ENCODE measurements at regions not wholly inside any gene's neighbourhood (a gene's known extent, or its start where the extent isn't known, plus 50 kb on each side); places are given as distances from the start of the nearest gene placed in this dataset.

DNA sequence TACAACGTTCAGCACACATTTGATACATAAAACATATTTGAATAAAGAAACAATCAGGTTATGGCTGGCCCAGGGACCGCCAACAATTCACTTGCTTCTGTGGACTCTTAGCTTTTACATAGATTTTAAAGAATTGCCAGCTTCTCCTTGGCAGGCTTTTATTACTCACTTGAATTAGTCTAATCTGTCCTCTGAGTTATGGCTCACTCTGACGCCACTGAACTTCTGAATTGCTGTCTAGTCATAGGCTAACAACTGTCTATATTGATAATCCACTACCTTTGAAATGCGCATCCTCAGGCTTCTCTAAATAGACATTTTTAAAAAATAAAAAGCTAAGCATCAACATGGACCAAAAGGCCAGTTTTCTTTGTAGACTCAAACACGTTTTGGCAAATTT, 317.4 kb upstream of the SGCD start:
- H3K9me1 ChIP-seq (ENCODE audit: control insufficient read depth, insufficient read depth, low read length): no peaks in the 10 kb centered on the region
- POLR2A ChIA-PET: no interaction called here

More for the DNA sequence above, 317.4 kb upstream of the SGCD start:
- H3K4me3 ChIP-seq: no peak overlapping the region
- no peak overlapping the region for H2AFZ ChIP-seq (ENCODE audit: low read depth, low read length)
- H3K36me3 ChIP-seq (ENCODE audit: control insufficient read depth, insufficient read depth, low read length): no peaks in the 10 kb centered on the region
- H3K4me1 ChIP-seq (replicated peaks in 1 of 2; ENCODE audit: control insufficient read depth in 2 of 2, insufficient read depth in 2 of 2, low read length in 2 of 2): no peaks in the 10 kb centered on the region
- WGBS (ENCODE audit: insufficient coverage, low coverage, missing lambda C conversion rate): 2% methylated on average over 5 of the region's 5 CpGs
- no peak overlapping the region for H3K4me2 ChIP-seq (ENCODE audit: insufficient read depth, low read length)
- H3K27ac ChIP-seq (ENCODE audit: extremely low read depth, low read depth, low read length): no peak overlapping the region
- H3K9ac ChIP-seq (ENCODE audit: insufficient read depth in 1 of 2, low read depth in 2 of 2, low read length in 2 of 2): no peak overlapping the region
- no peak for DNase-seq (ENCODE audit: extremely low read depth in 1 of 4, low spot score in 3 of 4)
- FAIRE-seq: no peak
- no peaks in the 10 kb centered on the region for H3K9me3 ChIP-seq (replicated peaks; ENCODE audit: control insufficient read depth, insufficient read depth, low read depth, low read length)
- H4K20me1 ChIP-seq (replicated peaks; ENCODE audit: control insufficient read depth, insufficient read depth, low read length): no peaks in the 10 kb centered on the region
- TF ChIP-seq CAMTA2 (CRISPR knock-in tag; conservative IDR thresholded peaks at IDR 0.05): no peak
- TF ChIP-seq, protein P1, sequence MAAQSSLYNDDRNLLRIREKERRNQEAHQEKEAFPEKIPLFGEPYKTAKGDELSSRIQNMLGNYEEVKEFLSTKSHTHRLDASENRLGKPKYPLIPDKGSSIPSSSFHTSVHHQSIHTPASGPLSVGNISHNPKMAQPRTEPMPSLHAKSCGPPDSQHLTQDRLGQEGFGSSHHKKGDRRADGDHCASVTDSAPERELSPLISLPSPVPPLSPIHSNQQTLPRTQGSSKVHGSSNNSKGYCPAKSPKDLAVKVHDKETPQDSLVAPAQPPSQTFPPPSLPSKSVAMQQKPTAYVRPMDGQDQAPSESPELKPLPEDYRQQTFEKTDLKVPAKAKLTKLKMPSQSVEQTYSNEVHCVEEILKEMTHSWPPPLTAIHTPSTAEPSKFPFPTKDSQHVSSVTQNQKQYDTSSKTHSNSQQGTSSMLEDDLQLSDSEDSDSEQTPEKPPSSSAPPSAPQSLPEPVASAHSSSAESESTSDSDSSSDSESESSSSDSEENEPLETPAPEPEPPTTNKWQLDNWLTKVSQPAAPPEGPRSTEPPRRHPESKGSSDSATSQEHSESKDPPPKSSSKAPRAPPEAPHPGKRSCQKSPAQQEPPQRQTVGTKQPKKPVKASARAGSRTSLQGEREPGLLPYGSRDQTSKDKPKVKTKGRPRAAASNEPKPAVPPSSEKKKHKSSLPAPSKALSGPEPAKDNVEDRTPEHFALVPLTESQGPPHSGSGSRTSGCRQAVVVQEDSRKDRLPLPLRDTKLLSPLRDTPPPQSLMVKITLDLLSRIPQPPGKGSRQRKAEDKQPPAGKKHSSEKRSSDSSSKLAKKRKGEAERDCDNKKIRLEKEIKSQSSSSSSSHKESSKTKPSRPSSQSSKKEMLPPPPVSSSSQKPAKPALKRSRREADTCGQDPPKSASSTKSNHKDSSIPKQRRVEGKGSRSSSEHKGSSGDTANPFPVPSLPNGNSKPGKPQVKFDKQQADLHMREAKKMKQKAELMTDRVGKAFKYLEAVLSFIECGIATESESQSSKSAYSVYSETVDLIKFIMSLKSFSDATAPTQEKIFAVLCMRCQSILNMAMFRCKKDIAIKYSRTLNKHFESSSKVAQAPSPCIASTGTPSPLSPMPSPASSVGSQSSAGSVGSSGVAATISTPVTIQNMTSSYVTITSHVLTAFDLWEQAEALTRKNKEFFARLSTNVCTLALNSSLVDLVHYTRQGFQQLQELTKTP (IDR thresholded peaks at IDR 0.05; ENCODE audit: low read depth in 1 of 2, partially characterized antibody in 2 of 2): no peak
- no peak for TF ChIP-seq TAF1 (IDR thresholded peaks at IDR 0.05; ENCODE audit: control insufficient read depth, extremely low read depth, insufficient read depth, low read length, severe bottlenecking)
- TF ChIP-seq, protein P2, sequence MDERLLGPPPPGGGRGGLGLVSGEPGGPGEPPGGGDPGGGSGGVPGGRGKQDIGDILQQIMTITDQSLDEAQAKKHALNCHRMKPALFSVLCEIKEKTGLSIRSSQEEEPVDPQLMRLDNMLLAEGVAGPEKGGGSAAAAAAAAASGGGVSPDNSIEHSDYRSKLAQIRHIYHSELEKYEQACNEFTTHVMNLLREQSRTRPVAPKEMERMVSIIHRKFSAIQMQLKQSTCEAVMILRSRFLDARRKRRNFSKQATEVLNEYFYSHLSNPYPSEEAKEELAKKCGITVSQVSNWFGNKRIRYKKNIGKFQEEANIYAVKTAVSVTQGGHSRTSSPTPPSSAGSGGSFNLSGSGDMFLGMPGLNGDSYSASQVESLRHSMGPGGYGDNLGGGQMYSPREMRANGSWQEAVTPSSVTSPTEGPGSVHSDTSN (CRISPR knock-in tag; IDR thresholded peaks at IDR 0.05; ENCODE audit: low read depth): no peak
- TF ChIP-seq, protein P2 (tag; conservative IDR thresholded peaks at IDR 0.05; ENCODE audit: low read depth): no peak
- TF ChIP-seq MAFK (IDR thresholded peaks at IDR 0.05; ENCODE audit: low read length): no peak
- no peak for TF ChIP-seq CBX1 (IDR thresholded peaks at IDR 0.05; ENCODE audit: low read depth)
- no peak for TF ChIP-seq BCOR (IDR thresholded peaks at IDR 0.05)
- TF ChIP-seq, protein P3, sequence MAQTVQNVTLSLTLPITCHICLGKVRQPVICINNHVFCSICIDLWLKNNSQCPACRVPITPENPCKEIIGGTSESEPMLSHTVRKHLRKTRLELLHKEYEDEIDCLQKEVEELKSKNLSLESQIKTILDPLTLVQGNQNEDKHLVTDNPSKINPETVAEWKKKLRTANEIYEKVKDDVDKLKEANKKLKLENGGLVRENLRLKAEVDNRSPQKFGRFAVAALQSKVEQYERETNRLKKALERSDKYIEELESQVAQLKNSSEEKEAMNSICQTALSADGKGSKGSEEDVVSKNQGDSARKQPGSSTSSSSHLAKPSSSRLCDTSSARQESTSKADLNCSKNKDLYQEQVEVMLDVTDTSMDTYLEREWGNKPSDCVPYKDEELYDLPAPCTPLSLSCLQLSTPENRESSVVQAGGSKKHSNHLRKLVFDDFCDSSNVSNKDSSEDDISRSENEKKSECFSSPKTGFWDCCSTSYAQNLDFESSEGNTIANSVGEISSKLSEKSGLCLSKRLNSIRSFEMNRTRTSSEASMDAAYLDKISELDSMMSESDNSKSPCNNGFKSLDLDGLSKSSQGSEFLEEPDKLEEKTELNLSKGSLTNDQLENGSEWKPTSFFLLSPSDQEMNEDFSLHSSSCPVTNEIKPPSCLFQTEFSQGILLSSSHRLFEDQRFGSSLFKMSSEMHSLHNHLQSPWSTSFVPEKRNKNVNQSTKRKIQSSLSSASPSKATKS (CRISPR knock-in tag; IDR thresholded peaks at IDR 0.05): no peak
- TF ChIP-seq ETV6 (IDR thresholded peaks at IDR 0.05; ENCODE audit: borderline replicate concordance in 1 of 2, low read depth in 2 of 2, low read length in 1 of 2): no peak
- TF ChIP-seq ETV6 (CRISPR knock-in tag; IDR thresholded peaks at IDR 0.05; ENCODE audit: borderline replicate concordance): no peak
- no peak for TF ChIP-seq HNRNPK (IDR thresholded peaks at IDR 0.05; ENCODE audit: low read depth, low read length, poor library complexity, severe bottlenecking)
- TF ChIP-seq SIN3B (IDR thresholded peaks at IDR 0.05; ENCODE audit: low read depth): no peak
- CTCF ChIA-PET (ENCODE audit: low intra/inter-chr PET ratio): no interaction called here
- BruUV-seq (replicated peaks): no TSS peak
- no peaks in the 10 kb centered on the region for H3K79me2 ChIP-seq (ENCODE audit: control insufficient read depth, insufficient read depth, low read length)
- intact Hi-C loops (cut with micrococcal nuclease): no loop called here
- no peak for ATAC-seq
- in situ Hi-C loops (cut with MboI): no loop called here
- H3K27me3 ChIP-seq (ENCODE audit: control insufficient read depth in 2 of 2, insufficient read depth in 2 of 2, low read length in 2 of 2): no peaks in the 10 kb centered on the region
